NCI-H524 (cell line): ENCODE measurements at regions not wholly inside any gene's neighbourhood (a gene's known extent, or its start where the extent isn't known, plus 50 kb on each side); places are given as distances from the start of the nearest gene placed in this dataset.
"Not testable (repeated sequence)": the region's sequence is repeated elsewhere in the genome, so short reads cannot be mapped to it uniquely, and the experiment has no call there.

Experiments used
- DNase-seq, 2 experiments: peaks; one replicate each; lab custom pipeline; 2025; lab: John Stamatoyannopoulos, UW

DNA sequence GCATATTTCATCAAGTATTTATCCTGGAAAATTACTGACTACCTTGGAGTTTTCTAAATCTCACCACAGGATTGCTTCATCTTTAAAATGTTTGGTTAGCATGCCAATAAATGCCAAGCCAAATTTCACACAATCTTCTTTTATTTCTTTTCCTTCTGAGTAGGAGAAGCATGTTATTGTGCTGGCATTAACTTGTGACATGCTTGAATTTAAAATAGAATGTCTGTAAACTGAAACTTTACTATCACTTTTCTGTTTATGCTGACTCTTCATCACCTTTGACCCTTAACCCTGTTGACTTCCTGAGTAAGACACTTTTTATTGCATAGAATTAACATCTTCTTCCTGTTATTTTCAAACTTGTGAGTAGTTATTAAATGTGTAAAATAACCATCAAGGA lies 56.2 kb upstream of the LRRTM4 start:
- no peak for DNase-seq

DNA sequence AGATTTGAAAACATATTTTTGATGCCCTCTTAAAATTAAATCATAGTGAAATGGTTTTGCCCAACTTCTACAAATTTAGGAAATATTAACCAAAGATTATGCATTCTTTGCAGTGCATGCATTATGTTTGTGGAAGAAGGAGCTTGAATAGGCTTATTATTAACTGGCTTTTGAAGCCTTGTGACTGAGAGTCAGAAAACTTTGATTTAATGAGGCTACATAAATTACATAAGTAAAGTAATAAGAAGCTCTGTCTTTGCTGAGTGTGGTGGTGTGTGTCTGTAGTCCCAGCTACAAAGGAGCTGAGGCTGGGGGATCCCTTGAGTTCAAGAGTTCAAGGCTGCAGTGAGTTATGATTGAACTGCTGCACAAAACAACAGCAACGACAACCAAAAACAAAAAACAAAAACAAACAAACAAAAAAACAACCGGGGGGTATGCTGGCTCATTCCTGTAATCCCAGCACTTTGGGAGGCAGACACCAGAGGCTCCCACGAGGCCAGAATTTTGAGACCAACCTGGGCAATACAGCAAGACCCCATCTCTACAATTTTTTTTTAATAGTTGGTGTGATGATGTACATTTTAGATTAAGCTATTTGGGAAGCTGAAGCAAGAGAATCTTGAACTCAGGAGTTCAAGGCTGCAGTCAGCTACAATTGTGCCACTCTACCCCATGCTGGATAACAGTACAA lies 57.0 kb upstream of the LRRTM4 start:
- DNase-seq, result no peak

DNA sequence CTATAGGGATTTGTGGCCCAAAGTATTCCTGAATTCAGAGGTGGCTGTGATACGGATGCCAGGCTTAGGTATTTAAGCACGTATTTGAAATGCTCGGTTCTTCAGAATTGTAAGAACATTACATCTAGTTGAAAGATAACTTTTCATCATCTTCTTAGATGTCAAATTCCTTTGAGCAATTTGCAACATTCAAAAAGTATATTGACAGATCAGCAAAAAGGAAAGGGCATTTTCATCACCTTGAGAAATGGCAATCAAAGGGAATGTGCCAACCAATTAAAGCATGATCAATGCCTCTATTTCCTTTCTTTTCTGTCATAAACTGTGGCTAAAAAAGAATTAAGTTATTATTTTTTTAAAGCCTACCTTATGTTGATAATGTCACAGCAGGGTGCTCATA lies 66.3 kb upstream of the LRRTM4 start:
- no peak for DNase-seq

DNA sequence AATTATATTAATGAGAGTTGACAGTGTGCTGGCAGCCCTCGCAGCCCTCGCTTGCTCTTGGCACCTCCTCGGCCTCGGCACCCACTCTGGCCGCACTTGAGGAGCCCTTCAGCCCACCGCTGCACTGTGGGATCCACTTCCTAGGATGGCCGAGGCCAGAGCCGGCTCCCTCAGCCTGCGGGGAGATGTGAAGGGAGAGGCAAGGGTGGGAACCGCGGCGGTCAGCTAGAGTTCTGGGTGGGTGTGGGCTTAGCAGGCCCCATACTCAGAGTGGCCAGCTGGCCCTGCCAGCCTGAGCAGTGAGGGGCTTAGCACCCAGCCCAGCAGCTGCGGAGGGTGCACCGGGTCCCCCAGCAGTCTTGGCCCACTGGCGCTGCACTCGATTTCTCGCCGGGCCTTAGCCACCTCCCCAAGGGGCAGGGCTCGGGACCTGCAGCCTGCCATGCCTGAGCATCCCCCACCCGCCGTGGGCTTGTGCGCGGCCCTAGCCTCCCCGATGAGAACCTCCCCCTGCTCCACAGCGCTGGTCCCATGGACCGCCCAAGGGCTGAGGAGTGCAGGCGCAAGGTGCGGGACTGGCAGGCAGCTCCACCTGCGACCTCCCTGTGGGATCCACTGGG lies 68.2 kb upstream of the LRRTM4 start:
- DNase-seq, result no peak

DNA sequence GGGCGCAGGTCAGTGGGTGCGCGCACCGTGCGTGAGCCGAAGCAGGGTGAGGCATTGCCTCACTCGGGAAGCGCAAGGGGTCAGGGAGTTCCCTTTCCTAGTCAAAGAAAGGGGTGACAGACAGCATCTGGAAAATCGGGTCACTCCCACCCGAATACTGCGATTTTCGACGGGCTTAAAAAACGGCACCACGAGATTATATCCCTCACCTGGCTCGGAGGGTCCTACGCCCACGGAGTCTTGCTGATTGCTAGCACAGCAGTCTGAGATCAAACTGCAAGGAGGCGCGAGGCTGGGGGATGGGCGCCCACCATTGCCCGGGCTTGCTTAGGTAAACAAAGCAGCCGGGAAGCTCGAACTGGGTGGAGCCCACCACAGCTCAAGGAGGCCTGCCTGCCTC lies 70.8 kb upstream of the LRRTM4 start:
- peak in 1 of 2 experiments; percentile 4 for DNase-seq

DNA sequence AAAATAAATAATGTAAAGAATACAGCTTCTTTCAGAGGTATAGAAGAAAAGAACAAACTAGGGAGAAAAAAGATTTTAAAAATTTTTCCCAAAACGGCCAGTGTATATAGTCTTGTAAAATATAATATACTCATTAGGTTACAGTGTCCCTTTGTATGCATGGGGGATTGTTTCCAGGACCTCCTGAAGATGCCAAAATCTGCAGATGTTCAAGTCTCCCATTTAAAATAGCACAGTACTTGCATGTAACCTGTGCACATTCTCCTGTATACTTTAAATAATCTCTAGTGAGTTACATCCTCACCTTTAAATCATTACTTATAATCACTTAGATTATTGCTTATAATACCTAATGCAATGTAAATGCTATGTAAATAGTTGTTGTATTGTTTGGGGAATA lies 80.6 kb upstream of the LRRTM4 start:
- no peak for DNase-seq

DNA sequence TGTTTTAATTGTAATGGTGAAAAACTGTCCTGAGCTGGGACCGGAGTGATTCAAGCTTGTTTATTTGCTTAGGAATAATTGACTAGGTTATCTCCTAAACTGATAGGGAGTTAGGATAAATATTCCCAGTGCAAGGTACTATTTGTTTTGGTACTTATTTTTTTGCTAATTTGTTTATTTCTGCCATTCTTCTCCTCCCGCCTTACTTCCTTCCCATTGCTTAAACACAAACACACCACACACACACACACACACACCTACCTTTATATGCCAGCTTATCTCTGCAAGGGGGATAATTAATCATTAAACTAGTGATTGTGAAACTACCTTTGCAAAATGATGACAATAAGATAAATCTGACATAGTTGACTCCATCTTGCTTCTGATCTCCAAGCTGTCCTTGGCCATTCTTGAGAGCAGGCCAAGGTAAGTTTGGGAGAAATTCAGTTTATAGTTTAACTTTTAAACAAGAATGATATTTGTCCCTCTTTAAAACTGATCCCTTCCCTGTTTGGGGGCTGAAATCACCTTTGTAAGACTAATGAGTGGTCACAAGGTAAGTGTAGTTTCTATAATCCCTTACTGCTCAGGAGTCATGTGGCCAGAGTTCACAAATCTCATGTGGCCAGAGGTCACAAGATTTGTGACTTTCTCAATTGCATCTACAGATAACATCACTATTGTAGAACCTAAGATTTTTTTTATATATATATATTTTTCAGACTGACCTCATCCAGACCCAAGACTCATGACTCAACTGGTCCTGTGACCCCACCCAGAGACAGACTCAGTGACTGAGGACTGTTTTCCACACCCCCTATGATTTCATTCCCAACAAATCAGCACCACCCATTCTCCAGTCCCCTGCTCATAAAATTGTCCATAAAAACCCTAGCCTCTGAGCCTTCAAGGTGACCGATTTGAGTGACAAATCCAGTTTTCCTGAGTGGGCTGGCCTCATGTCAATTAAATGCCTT lies 83.1 kb upstream of the LRRTM4 start:
- DNase-seq, result no peak

DNA sequence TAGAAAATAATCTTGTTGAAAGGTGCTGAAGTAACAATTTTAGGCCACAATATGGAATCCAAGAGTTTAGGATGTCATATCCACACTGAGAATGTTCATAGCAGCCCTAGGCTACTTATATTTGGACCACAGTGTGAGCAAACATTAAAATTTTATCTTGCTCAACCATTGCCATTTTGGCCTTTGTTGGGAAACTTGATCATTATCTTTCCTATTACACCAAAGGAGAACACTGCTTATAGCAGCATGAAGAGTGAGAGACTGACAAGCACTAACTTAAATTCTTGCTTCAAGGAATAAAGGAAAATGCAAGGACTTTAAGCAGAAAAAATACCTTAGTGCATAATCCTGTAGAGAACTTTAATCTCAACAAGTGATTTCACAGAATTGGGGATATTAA lies 86.3 kb upstream of the LRRTM4 start:
- no peak for DNase-seq

DNA sequence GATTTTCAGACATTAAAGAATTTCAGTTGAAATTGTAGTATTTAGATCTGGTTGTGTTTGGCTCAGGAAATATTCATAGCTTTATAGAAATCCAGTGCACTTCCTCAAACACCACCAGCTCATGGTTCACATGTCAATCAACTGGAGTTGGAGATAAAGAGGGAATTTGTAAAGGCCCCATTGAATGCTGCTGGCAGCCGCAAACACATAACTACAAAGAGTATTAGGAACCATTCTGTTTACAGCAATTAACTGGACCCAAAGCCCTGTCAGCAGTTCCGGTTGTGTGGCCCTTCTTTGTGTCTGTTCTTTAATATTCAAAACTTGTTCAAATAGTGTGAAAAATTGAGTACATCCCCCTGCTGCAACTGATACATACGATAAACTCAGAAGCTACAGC lies 107.4 kb upstream of the LRRTM4 start:
- no peak for DNase-seq

DNA sequence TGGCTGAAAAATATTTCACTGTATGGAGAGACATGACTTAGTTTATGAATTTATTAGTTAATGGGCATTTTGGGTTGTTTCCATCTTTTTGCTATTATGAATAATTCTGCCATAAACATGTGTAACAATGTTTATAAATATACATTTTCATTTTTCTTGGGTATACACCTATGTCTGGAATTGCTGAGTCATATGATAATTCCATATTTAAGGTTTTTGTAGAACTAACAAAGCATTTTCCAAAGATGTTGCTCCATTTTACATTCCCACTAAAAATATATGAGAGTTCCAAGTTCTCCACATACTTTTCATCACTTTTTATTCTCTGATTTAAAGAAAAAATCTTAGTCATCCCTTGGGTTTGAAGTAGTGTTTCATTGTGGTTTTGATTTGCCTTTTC lies 108.8 kb upstream of the LRRTM4 start:
- no peak for DNase-seq

DNA sequence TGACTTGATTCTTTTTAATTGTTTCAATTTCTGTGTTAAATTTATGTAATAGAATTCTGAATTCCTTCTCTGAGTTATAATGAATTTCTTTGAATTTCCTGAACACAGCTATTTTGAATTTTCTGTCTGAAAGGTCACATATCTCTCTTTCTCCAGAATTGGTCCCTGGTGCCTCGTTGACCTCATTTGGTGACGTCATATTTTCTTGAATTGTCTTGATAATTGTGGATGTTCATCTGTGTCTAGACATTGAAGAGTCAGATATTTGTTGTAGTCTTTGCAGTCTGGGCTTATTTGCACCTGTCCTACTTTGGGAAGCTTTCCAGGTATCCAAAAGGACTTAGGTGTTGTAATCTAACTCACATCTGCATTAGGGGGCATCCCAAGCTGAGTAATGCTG lies 111.4 kb upstream of the LRRTM4 start:
- no peak for DNase-seq

DNA sequence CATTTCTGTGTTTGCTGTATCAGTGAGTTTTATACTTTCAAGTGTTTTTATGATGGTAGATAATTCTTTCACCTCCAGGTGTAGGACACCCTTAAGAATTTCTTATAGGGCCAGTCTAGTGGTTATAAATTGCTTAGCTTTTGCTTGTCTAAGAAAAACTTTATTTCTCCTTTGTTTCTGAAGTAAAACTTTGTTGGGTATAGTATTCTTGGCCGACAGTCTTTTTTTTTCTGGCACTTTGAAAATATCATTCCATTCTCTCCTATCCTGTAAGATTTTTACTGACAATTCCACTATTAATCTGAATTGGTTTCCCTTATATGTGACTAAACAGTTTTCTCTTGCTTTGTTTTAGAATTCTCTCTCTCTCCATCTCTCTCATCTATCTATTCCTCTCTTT lies 118.7 kb upstream of the LRRTM4 start:
- DNase-seq, result no peak

DNA sequence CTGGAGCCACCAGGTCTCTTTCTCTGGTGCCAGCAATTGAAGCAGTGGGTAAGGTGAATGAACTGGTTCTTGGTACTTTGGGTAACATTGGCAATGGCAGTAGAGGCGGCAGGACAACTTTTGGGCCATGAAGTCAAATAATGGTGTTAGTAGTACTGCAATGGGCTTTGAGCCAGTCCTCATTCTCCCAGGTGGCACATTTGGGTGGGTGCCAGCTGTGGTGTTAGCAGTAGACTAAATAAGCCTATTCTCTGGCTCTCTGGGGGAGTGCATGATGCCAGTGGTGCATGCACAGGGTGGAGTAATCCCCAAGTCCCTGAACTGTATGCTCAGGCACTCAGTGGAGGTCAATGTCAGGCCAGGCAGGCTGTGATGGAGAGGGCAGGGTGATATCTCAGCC lies 120.2 kb upstream of the LRRTM4 start:
- no peak for DNase-seq

DNA sequence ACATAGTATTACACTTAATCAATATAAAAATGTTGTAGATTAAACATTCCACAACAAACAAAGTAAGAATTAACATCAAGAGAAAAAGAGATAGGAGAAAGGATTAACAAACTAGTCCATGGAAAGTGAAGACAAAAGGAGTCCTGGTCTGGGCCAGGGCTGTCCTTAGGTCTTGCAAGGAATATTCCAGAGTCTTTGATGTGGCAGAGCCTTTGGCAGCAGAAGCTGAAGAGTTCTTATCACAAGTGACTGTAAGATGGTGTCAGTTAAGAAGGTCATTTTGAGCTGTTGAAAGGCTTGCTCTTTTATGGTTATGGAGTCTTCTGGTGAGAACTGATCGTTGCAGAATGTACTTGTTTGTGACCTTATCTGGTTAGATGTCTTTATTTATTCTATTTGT lies 127.7 kb upstream of the LRRTM4 start:
- no peak for DNase-seq

DNA sequence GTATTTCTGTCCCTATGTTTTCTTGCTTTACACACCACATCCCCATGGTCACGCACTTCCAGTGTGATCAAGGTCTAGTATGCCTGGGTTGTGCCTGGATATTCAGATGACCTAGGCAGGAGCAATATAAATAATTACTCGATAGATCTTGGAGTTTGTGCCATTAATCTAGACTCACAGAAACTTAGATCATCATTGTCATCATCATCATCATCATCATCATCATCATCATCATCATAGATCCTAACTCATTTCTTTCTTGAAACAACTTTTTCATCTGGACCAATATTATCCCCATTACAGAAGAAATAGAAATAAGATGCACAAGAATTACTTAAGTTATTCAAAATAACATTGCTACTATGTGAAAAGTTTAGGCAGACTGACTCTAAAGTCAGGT lies 130.3 kb upstream of the LRRTM4 start:
- DNase-seq, result no peak

DNA sequence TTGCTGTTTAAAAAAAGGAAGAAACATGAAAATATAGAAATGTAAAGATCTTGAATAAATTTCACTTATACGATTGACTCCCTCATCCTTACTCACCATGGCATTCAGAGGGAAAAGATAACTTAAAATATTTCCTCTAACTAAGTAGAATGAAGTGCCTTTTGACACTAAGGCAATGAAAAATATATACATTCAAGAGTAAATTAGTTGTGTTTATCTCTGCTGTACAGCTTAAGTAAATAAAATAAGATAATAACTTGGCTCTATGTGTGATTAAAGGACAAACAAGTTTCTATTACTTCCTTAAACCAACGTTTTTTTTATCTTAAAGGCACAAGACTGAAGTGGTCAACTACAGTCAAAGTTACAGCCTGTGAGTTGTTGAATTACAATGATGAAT lies 142.3 kb upstream of the LRRTM4 start:
- no peak for DNase-seq

DNA sequence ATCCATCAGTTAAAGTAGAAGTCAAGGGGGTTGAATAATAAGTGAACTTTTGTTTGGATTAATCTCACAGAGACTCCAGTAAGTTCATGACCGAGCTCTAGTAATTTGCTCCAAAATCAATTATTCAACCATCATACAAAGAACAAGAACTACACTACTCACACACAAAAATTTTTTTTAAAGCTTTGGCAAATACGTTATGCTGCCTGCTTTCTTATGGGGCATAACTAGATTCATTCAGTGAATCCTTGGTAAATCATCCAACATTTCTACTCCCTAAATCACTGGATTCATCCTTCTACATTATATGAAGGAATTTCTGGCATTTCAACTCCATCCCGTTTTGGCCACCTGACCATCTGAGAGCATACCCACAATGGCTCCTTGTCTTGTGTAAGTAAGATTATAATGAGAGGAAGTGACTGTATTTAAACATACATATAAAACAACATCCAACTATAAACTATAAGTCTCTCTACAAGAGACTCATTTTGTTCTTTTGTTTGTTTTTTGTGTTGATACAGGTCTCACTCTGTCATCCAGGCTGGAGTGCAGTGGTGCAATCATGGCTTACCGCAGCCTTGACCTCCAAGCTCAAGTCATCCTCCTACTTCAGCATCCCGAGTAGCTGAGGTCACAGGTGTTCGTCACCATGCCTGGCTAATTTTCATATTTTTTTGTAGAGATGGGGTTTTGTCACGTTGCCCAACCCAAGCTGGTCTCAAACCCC lies 144.2 kb upstream of the LRRTM4 start:
- no peak for DNase-seq

DNA sequence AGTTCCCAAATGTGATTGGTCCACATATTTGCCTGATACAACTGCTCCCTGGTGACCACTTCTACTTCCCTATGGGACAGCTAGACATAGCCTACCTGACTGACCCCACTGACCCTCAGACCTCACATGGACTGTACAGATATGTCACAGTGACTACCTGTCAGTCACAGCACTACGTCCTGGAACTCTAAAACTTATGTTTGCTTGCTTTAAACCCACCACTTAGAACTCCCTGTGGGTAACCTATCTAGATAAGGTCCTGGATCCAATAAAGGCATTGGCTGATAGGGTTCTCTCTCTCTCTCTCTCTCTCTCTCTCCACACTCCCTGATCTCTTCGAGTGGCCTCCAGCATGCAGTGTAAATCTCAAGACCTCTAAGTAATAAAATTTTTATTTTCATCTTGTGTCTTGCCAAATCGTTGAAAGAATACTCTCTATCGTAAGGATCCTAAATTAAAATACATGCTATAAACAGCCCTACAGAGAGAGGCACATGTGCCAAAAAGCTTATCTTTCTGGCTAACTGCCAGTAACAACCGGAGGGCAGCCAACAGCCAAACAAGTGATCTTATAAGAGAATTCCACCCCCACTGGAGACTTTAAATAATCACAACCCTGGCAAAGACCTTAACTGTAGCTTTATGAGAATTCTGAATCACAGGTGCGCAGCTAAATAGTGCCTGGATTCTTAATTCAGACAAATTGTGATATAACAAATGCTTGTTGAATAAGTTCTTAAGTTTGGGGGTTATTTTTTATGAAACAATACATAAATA lies 162.6 kb upstream of the LRRTM4 start:
- not testable (repeated sequence) for DNase-seq

DNA sequence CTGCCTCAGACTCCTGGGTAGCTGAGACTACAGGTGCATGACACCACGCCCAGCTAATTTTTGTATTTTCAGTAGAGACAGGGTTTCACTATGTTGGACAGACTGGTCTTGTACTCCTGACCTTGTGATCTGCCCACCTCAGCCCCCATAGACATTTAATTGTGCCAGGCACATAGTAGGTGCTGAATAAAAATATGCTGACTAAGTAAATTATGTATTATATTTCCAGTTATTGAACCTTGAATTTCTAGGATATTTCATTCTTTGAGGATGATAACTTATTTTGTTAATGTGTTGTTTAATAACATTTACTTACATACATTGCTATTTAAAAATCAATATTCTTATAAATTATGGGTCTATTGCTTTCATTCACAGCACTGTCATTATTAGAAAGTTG lies 190.4 kb upstream of the LRRTM4 start:
- DNase-seq, result no peak

DNA sequence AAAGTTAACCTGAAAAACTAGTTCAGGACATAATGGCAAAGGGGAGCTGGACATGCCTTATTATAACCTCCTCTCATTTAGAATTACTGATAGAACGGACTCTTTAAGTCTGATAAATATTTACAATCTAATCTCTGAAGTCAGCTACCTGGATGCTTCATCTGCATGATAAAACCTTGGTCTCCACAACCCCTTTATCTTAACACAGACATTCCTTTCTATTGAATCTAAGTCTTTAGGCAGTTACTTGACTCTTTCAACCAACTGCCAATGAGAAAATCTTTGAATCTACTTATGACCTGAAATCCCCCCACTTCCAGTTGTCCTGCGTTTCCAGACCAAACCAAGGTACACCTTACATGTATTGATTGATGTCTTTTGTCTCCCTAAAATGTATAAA lies 191.2 kb upstream of the LRRTM4 start:
- DNase-seq, result no peak

DNA sequence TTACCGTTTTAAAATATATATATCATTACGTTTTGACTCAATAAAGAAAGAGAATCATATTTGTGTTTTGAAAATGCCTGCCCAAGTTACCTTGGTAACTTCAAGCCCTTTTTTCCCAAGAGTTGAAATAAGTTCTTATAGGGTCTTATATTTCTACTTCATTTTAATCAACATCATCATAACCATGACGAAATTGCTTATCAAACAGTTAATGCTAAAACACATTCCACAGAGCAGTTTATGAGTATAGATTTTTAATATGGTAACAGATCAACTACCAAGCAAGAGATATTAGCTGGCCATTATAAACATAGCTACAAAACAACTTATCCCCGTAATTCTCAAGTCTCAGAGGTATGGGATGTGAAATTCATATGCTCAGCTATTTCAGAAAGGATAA lies 197.9 kb upstream of the LRRTM4 start:
- no peak for DNase-seq

DNA sequence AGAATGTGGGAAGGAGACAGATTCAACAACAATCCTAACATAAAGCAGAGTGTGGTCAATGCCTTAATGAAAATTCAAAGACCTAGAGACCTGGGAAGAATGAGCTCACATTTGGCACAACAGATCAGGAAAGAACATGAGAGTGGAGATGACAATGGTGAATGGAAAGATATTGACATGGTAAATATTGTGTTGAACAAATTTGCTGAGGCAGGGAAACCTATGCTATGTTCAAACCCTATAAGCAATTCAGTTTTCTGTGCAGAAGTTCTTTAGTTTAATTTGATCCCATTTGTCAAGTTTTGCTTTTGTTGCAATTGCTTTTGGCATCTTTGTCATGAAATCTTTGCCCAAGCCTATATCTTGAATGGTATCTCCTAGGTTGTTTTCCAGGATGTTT lies 199.4 kb upstream of the LRRTM4 start:
- DNase-seq, result no peak
